ENCODE measurements at regions not wholly inside any gene's neighbourhood (a gene's known extent, or its start where the extent isn't known, plus 50 kb on each side); places are given as distances from the start of the nearest gene placed in this dataset.

GRCh38 chr2:183375821-183376220, 251.6 kb downstream of the NUP35 start:
- in situ Hi-C loops (cut with MboI; ENCODE audit: low sequenced_read_pairs, unreplicated experiment), result no loop called here
- no peak for DNase-seq (ENCODE audit: low spot score)
- TF ChIP-seq, protein P1, sequence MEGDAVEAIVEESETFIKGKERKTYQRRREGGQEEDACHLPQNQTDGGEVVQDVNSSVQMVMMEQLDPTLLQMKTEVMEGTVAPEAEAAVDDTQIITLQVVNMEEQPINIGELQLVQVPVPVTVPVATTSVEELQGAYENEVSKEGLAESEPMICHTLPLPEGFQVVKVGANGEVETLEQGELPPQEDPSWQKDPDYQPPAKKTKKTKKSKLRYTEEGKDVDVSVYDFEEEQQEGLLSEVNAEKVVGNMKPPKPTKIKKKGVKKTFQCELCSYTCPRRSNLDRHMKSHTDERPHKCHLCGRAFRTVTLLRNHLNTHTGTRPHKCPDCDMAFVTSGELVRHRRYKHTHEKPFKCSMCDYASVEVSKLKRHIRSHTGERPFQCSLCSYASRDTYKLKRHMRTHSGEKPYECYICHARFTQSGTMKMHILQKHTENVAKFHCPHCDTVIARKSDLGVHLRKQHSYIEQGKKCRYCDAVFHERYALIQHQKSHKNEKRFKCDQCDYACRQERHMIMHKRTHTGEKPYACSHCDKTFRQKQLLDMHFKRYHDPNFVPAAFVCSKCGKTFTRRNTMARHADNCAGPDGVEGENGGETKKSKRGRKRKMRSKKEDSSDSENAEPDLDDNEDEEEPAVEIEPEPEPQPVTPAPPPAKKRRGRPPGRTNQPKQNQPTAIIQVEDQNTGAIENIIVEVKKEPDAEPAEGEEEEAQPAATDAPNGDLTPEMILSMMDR (IDR thresholded peaks at IDR 0.05; ENCODE audit: borderline replicate concordance, control extremely low read depth, extremely low read depth, insufficient read depth, missing control alignments), result no peak

DNA sequence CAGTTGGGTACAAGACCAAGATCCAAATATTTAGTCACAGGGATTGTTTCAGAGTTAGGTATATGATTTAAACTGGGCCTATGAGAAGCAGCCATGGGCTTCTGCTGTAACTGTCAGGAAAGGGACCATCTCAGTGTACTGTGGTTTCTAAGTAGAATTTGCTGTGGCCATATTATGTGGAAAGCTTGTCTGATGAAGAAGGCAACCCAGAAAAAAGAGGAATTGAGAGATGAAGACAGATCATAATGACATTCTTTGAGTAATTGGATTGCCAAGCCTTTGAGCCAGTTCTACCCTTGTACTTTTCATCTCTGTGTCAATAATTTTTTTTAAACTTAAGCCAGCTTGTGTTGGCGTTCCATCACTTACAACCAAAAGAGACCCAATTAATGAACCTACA, 259.6 kb downstream of the NUP35 start:
- TF ChIP-seq, protein P1 (IDR thresholded peaks at IDR 0.05; ENCODE audit: borderline replicate concordance, control extremely low read depth, extremely low read depth, insufficient read depth, missing control alignments), result no peak
- DNase-seq (ENCODE audit: low spot score), result no peak
- in situ Hi-C loops (cut with MboI; ENCODE audit: low sequenced_read_pairs, unreplicated experiment), result no loop called here

- DNase-seq (ENCODE audit: low spot score), result no peak
- TF ChIP-seq, protein P1 (IDR thresholded peaks at IDR 0.05; ENCODE audit: borderline replicate concordance, control extremely low read depth, extremely low read depth, insufficient read depth, missing control alignments), result no peak
- in situ Hi-C loops (cut with MboI; ENCODE audit: low sequenced_read_pairs, unreplicated experiment), result no loop called here
Observed at GRCh38 chr2:183389546-183390080, 265.4 kb downstream of the NUP35 start.

DNA sequence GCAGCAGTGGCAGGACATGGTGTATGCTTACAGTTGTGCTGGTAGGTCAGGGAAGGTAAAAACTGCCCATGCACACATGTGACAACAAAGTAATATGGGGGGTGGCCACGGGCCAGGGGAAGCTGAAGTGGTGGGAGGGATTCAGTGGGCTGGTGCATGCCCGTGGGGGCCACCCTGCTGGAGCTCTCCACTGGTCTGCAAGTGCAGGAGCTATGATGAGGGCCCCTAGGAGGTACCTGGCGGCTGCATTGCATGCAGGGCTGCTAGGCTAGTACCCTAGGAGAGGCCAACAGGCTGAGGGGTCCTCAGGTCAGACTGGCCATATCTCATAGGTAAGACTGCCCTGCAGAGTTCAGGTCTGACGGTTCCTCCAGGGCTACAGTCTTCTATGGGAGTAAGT, 265.9 kb downstream of the NUP35 start:
- in situ Hi-C loops (cut with MboI; ENCODE audit: low sequenced_read_pairs, unreplicated experiment), result no loop called here
- TF ChIP-seq, protein P1 (IDR thresholded peaks at IDR 0.05; ENCODE audit: borderline replicate concordance, control extremely low read depth, extremely low read depth, insufficient read depth, missing control alignments), result no peak
- DNase-seq (ENCODE audit: low spot score), result no peak

- TF ChIP-seq, protein P1 (IDR thresholded peaks at IDR 0.05; ENCODE audit: borderline replicate concordance, control extremely low read depth, extremely low read depth, insufficient read depth, missing control alignments), result no peak
Observed at GRCh38 chr2:183404392-183404791, 280.1 kb downstream of the NUP35 start.

GRCh38 chr2:183408562-183408961, 284.3 kb downstream of the NUP35 start:
- DNase-seq (ENCODE audit: low spot score), result no peak
- in situ Hi-C loops (cut with MboI; ENCODE audit: low sequenced_read_pairs, unreplicated experiment), result no loop called here
- TF ChIP-seq, protein P1 (IDR thresholded peaks at IDR 0.05; ENCODE audit: borderline replicate concordance, control extremely low read depth, extremely low read depth, insufficient read depth, missing control alignments), result no peak

More at GRCh38 chr2:183404392-183404791, 280.1 kb downstream of the NUP35 start:
- in situ Hi-C loops (cut with MboI; ENCODE audit: low sequenced_read_pairs, unreplicated experiment), result no loop called here
- no peak for DNase-seq (ENCODE audit: low spot score)
